A673 (cell line): ENCODE measurements at regions not wholly inside any gene's neighbourhood (a gene's known extent, or its start where the extent isn't known, plus 50 kb on each side); places are given as distances from the start of the nearest gene placed in this dataset.

Source experiments
- BruUV-seq: library from RNA; stranded (reverse); fragments of 400-500 nt; replicated peaks from 2 replicates; lab custom pipeline; 2021; lab: Mats Ljungman, UMichigan
- CTCF ChIA-PET: fragments of 300-600 bp; sonication (Branson Sonifier 250); formaldehyde crosslinking; loops from one replicate; lab custom pipeline; 2022; ENCODE audit warnings: antibody characterized with exemption; lab: Charles Lee
- POLR2A ChIA-PET: fragments of 300-600 bp; sonication (Branson Sonifier 250); formaldehyde crosslinking; loops from one replicate; lab custom pipeline; 2022; ENCODE audit warnings: antibody characterized with exemption; ENCODE audit not compliant: low non-redundant PET; lab: Charles Lee
- DNase-seq: peaks from one replicate; pipeline ENCODE4 v3.0.0-alpha.2; 2015; ENCODE audit warnings: low spot score
- H3K27ac ChIP-seq: fragments of 200-600 bp; sonication (generic); 2 replicates; pipeline ENCODE4 v1.5.1; 2016; ENCODE audit warnings: mixed run types, low read depth, mild to moderate bottlenecking, mixed read lengths, antibody characterized with exemption, low read length; ENCODE audit not compliant: poor library complexity, severe bottlenecking
- H3K27me3 ChIP-seq: fragments of 200-600 bp; sonication (generic); replicated peaks from 2 replicates; pipeline ENCODE4 v1.6.1; 2017; ENCODE audit warnings: mixed run types, low read depth, mild to moderate bottlenecking, mixed read lengths, antibody characterized with exemption, low read length; ENCODE audit not compliant: insufficient read depth, poor library complexity
- H3K36me3 ChIP-seq: fragments of 200-600 bp; sonication (generic); 2 replicates; pipeline ENCODE4 v1.6.1; 2016; ENCODE audit warnings: mixed run types, mild to moderate bottlenecking, mixed read lengths, antibody characterized with exemption, low read length; ENCODE audit not compliant: insufficient read depth, poor library complexity, severe bottlenecking
- H3K4me1 ChIP-seq: fragments of 200-600 bp; sonication (generic); 2 replicates; pipeline ENCODE4 v1.6.1; 2017; ENCODE audit warnings: mixed run types, mild to moderate bottlenecking, mixed read lengths, antibody characterized with exemption, low read length; ENCODE audit not compliant: insufficient read depth, poor library complexity, severe bottlenecking
- H3K4me3 ChIP-seq: fragments of 200-600 bp; sonication (generic); 2 replicates; pipeline ENCODE4 v1.5.1; 2016; ENCODE audit warnings: low read depth, mixed run types, mild to moderate bottlenecking, mixed read lengths, low read length; ENCODE audit not compliant: poor library complexity, severe bottlenecking
- H3K9me3 ChIP-seq: fragments of 200-600 bp; sonication (generic); 2 replicates; pipeline ENCODE4 v1.6.1; 2016; ENCODE audit warnings: mixed run types, low read depth, mild to moderate bottlenecking, mixed read lengths, antibody characterized with exemption, low read length; ENCODE audit not compliant: poor library complexity, severe bottlenecking
- EZH2 ChIP-seq: fragments of 200-600 bp; sonication (generic); IDR thresholded peaks from 2 replicates; pipeline ENCODE4 v1.6.1; 2017; ENCODE audit warnings: borderline replicate concordance, low read depth, mild to moderate bottlenecking, mixed read lengths, antibody characterized with exemption, low read length; ENCODE audit not compliant: poor library complexity, severe bottlenecking
- intact Hi-C: fragments of 100-400 bp; cut with micrococcal nuclease; formaldehyde crosslinking; loops from one replicate; pipeline ENCODE4 v1.10.0; 2022; ENCODE audit not compliant: unreplicated experiment
- TF ChIP-seq, protein P1 (sequence below): fragments of 300-800, 200-600 bp; sonication (generic); conservative IDR thresholded peaks from 2 replicates; pipeline ENCODE4 v1.5.1; 2017; ENCODE audit warnings: low read depth, mild to moderate bottlenecking, antibody characterized with exemption, low read length, moderate library complexity, mixed read lengths

GRCh38 chr5:34606101-34606500 is 50.0 kb upstream of the RAI14 start:
- intact Hi-C loops: no loop called here
- no peak for DNase-seq
- no peak overlapping the region for H3K4me3 ChIP-seq
- no TSS peak for BruUV-seq
- H3K27ac ChIP-seq: no peak overlapping the region
- no peak for TF ChIP-seq EZH2
- TF ChIP-seq, protein P1, sequence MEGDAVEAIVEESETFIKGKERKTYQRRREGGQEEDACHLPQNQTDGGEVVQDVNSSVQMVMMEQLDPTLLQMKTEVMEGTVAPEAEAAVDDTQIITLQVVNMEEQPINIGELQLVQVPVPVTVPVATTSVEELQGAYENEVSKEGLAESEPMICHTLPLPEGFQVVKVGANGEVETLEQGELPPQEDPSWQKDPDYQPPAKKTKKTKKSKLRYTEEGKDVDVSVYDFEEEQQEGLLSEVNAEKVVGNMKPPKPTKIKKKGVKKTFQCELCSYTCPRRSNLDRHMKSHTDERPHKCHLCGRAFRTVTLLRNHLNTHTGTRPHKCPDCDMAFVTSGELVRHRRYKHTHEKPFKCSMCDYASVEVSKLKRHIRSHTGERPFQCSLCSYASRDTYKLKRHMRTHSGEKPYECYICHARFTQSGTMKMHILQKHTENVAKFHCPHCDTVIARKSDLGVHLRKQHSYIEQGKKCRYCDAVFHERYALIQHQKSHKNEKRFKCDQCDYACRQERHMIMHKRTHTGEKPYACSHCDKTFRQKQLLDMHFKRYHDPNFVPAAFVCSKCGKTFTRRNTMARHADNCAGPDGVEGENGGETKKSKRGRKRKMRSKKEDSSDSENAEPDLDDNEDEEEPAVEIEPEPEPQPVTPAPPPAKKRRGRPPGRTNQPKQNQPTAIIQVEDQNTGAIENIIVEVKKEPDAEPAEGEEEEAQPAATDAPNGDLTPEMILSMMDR: no peak
- no peaks in the 10 kb centered on the region for H3K36me3 ChIP-seq
- no peaks in the 10 kb centered on the region for H3K9me3 ChIP-seq
- H3K27me3 ChIP-seq: no peaks in the 10 kb centered on the region
- CTCF ChIA-PET: no interaction called here
- POLR2A ChIA-PET: no interaction called here
- peaks cover 27% of the 10 kb centered on the region for H3K4me1 ChIP-seq
